Body of pancreas (tissue), 4 donors: ENCODE measurements at regions not wholly inside any gene's neighbourhood (a gene's known extent, or its start where the extent isn't known, plus 50 kb on each side); places are given as distances from the start of the nearest gene placed in this dataset.

ENCODE experiments used
- ATAC-seq: fragments of 150-250 bp; one replicate; pipeline ENCODE4 v1.9.1; 2016
- DNase-seq, 4 donors: peaks; one replicate each; pipeline ENCODE4 v3.0.0-alpha.2; 2019
- H3K27ac ChIP-seq, 4 donors: fragments of 200-600 bp; sonication (generic); 1 replicate in 3 of 4; 2 replicates in 1 of 4; pipeline versions ENCODE4 v1.5.1 to v1.6.1; 2016 to 2019; ENCODE audit warnings: mild to moderate bottlenecking in 1 of 4, mixed read lengths in 1 of 4, moderate library complexity in 1 of 4
- H3K27me3 ChIP-seq, 2 donors: fragments of 200-600 bp; sonication (generic); one replicate each; pipeline ENCODE4 v1.6.0; 2016; ENCODE audit warnings: mild to moderate bottlenecking in 1 of 2
- H3K36me3 ChIP-seq, 2 donors: fragments of 200-600 bp; sonication (generic); replicated peaks in 1 of 2; 2 replicates each; pipeline ENCODE4 v1.5.1; 2016; ENCODE audit warnings: low read depth in 2 of 2; ENCODE audit not compliant: insufficient read depth in 1 of 2
- H3K4me1 ChIP-seq: fragments of 200-600 bp; sonication (generic); one replicate; pipeline ENCODE4 v1.6.0; 2016
- H3K4me3 ChIP-seq, 2 donors: fragments of 200-600 bp; sonication (generic); 1 replicate in 1 of 2; 2 replicates in 1 of 2; pipeline ENCODE4 v1.5.1; 2016 to 2019
- H3K9me3 ChIP-seq, 3 donors: fragments of 200-600 bp; sonication (generic); 1 replicate in 2 of 3; 2 replicates in 1 of 3; pipeline ENCODE4 v1.5.1; 2016
- POLR2A ChIP-seq, 3 donors: fragments of 450-650 bp; IDR thresholded peaks; one replicate each; pipeline ENCODE4 v1.6.1; 2016; ENCODE audit warnings: antibody characterized with exemption in 3 of 3, mild to moderate bottlenecking in 2 of 3
- WGBS, 2 donors: methylation state at CpG; one replicate each; pipeline ENCODE4 v1.1.5; 2017; 5-methylcytosine and 5-hydroxymethylcytosine counted together
- intact Hi-C: fragments of 100-400 bp; cut with DNase I; formaldehyde crosslinking; loops from one replicate; pipeline ENCODE4 v1.15.1; 2023
- TF ChIP-seq, protein P1 (sequence below), 7 experiments: fragments of 450-650 bp in 4 of 7; fragments of 200-600 bp in 3 of 7; sonication (generic) in 3 of 7; IDR thresholded peaks; one replicate each; pipeline ENCODE4 v1.5.1; 2016 to 2019; ENCODE audit warnings: antibody characterized with exemption in 7 of 7

DNA sequence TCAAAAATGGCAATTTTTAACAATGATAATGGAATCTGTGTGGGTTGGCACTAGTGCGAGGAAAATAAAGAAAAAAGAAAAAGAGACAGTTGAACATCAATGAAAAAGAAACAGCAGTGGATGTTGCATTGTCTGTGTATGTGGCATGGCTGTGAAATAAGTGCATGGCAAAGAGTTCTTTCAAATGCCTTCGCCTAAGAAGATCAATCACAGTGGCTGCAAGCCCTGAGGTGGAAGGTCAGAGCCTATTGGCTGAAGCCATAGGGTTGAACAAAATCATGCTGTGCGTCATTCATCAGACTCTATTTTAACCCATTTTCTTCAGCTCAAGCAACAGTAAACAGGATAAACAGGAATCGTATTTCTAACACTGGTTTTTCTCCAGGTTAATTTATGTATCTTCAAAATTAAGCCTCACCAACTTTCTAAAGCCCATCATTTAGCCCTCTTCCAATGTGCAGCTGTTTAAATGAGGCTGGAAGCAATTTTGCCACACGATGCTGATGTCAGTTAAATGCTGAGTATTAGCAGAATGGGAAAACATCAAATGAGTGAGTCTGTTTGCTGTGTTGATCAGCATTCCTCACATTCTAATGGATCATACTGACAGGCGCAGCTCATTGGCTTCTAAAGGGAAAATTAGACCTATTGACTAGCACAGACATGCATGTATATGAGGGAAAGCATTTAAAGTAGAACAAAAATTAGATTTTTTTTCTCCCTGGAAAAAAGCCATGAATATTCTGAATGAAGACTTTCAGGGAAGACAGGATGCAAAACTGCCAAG lies 955.9 kb upstream of the EYS start:
- WGBS, 2 donors = 31% methylated on average over 6 of the region's 6 CpGs
- no peak for DNase-seq

GRCh38 chr6:66662196-66662595 lies 955.2 kb upstream of the EYS start:
- Histone ChIP-seq H3K27ac (no peak overlapping the region), H3K4me1 (no peaks in the 10 kb centered on the region), H3K4me3 (no peak overlapping the region), H3K36me3 (no peaks in the 10 kb centered on the region), H3K27me3 (no peaks in the 10 kb centered on the region), H3K9me3 (no peaks in the 10 kb centered on the region)
- DNase-seq = no peak
- no peak for ATAC-seq
- TF ChIP-seq, protein P1, sequence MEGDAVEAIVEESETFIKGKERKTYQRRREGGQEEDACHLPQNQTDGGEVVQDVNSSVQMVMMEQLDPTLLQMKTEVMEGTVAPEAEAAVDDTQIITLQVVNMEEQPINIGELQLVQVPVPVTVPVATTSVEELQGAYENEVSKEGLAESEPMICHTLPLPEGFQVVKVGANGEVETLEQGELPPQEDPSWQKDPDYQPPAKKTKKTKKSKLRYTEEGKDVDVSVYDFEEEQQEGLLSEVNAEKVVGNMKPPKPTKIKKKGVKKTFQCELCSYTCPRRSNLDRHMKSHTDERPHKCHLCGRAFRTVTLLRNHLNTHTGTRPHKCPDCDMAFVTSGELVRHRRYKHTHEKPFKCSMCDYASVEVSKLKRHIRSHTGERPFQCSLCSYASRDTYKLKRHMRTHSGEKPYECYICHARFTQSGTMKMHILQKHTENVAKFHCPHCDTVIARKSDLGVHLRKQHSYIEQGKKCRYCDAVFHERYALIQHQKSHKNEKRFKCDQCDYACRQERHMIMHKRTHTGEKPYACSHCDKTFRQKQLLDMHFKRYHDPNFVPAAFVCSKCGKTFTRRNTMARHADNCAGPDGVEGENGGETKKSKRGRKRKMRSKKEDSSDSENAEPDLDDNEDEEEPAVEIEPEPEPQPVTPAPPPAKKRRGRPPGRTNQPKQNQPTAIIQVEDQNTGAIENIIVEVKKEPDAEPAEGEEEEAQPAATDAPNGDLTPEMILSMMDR (IDR thresholded peaks at IDR 0.05) = no peak
- TF ChIP-seq POLR2A (IDR thresholded peaks at IDR 0.05) = no peak
- intact Hi-C loops = no loop called here

More for the DNA sequence above, 955.9 kb upstream of the EYS start:
- Histone ChIP-seq H3K4me1 (no peaks in the 10 kb centered on the region), H3K4me3 (no peak overlapping the region), H3K27ac (no peak overlapping the region), H3K27me3 (no peaks in the 10 kb centered on the region), H3K36me3 (no peaks in the 10 kb centered on the region), H3K9me3 (no peaks in the 10 kb centered on the region)
- no peak for TF ChIP-seq POLR2A (IDR thresholded peaks at IDR 0.05)
- TF ChIP-seq, protein P1 (IDR thresholded peaks at IDR 0.05) = no peak
- no peak for ATAC-seq
- intact Hi-C loops = no loop called here

- 80 to 85% methylated on average over 1 to 13 of the region's 13 CpGs for WGBS, 2 donors
- ATAC-seq = no peak
- Histone ChIP-seq H3K27ac (no peak overlapping the region), H3K4me1 (no peaks in the 10 kb centered on the region), H3K36me3 (no peaks in the 10 kb centered on the region), H3K9me3 (no peaks in the 10 kb centered on the region), H3K27me3 (no peaks in the 10 kb centered on the region), H3K4me3 (no peak overlapping the region)
- no peak for DNase-seq
- intact Hi-C loops = no loop called here
- TF ChIP-seq, protein P1 (IDR thresholded peaks at IDR 0.05) = no peak
- TF ChIP-seq POLR2A (IDR thresholded peaks at IDR 0.05) = no peak
Measured at GRCh38 chr6:66655420-66655819, 948.4 kb upstream of the EYS start.

- WGBS, 2 donors = 44 to 53% methylated on average over 3 of the region's 3 CpGs
- DNase-seq = no peak
- TF ChIP-seq, protein P1 (IDR thresholded peaks at IDR 0.05) = no peak
- TF ChIP-seq POLR2A (IDR thresholded peaks at IDR 0.05) = no peak
Measured at GRCh38 chr6:66638518-66638917, 931.5 kb upstream of the EYS start.

DNA sequence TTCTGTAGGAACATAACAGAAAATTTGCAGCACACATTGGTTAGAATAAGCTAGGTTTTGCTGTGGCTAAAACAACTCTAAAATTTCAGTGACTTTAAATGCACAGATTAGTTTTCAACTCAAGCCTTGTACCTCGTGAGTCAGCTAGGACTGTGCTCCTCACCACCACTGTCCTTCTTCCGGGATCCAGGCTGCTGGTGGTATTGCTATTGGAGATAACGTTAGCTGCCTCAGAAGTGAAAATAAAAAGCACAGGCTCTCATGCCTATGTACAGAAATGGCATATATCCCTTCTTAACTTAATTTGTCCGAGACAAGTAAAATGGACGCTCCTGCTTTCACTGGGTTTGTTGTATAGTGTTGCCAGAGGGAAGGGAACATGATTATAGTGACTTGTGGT lies 931.1 kb upstream of the EYS start:
- H3K4me3 ChIP-seq = no peak overlapping the region
- 57 to 66% methylated on average over 5 of the region's 5 CpGs for WGBS, 2 donors
- intact Hi-C loops = no loop called here
- no peaks in the 10 kb centered on the region for H3K4me1 ChIP-seq
- ATAC-seq (no peak), DNase-seq (no peak)
- H3K27me3 ChIP-seq = no peaks in the 10 kb centered on the region
- no peak overlapping the region for H3K27ac ChIP-seq
- no peak for TF ChIP-seq POLR2A (IDR thresholded peaks at IDR 0.05)
- TF ChIP-seq, protein P1 (IDR thresholded peaks at IDR 0.05) = no peak
- H3K9me3 ChIP-seq = no peaks in the 10 kb centered on the region
- H3K36me3 ChIP-seq = no peaks in the 10 kb centered on the region

More at GRCh38 chr6:66638518-66638917, 931.5 kb upstream of the EYS start:
- no peak overlapping the region for H3K4me3 ChIP-seq
- ATAC-seq = no peak
- intact Hi-C loops = no loop called here
- H3K9me3 ChIP-seq = no peaks in the 10 kb centered on the region
- H3K27ac ChIP-seq = no peak overlapping the region
- H3K36me3 ChIP-seq = no peaks in the 10 kb centered on the region
- no peaks in the 10 kb centered on the region for H3K27me3 ChIP-seq
- no peaks in the 10 kb centered on the region for H3K4me1 ChIP-seq
